Ishikawa (cell line): ENCODE measurements at regions not wholly inside any gene's neighbourhood (a gene's known extent, or its start where the extent isn't known, plus 50 kb on each side); places are given as distances from the start of the nearest gene placed in this dataset.

Experiments used
- CEBPB ChIP-seq: IDR thresholded peaks from 2 replicates; pipeline ENCODE4 v1.6.1; 2012
- CREB1 ChIP-seq: IDR thresholded peaks from 2 replicates; pipeline ENCODE4 v1.6.1; 2012; ENCODE audit warnings: low read depth
- EGR1 ChIP-seq: IDR thresholded peaks from 2 replicates; pipeline ENCODE4 v1.6.1; 2012
- EP300 ChIP-seq: IDR thresholded peaks from 2 replicates; pipeline ENCODE4 v1.6.1; 2012; ENCODE audit warnings: borderline replicate concordance
- FOXM1 ChIP-seq: IDR thresholded peaks from 2 replicates; pipeline ENCODE4 v1.6.1; 2012; ENCODE audit warnings: low read depth, borderline replicate concordance
- RAD21 ChIP-seq: IDR thresholded peaks from 2 replicates; pipeline ENCODE4 v1.6.1; 2012; ENCODE audit warnings: low read depth
- TAF1 ChIP-seq: IDR thresholded peaks from 2 replicates; pipeline ENCODE4 v1.6.1; 2012; ENCODE audit warnings: low read depth, mild to moderate bottlenecking
- TCF12 ChIP-seq: IDR thresholded peaks from 2 replicates; pipeline ENCODE4 v1.6.1; 2012; ENCODE audit warnings: low read depth
- TEAD4 ChIP-seq: IDR thresholded peaks from 2 replicates; pipeline ENCODE4 v1.6.1; 2012
- YY1 ChIP-seq: IDR thresholded peaks from 2 replicates; pipeline ENCODE4 v1.6.1; 2012; ENCODE audit warnings: low read depth
- TF ChIP-seq, protein P1 (sequence below): IDR thresholded peaks from 2 replicates; pipeline ENCODE4 v1.6.1; 2012; ENCODE audit warnings: low read depth, mild to moderate bottlenecking
- TF ChIP-seq, protein P2 (sequence below): IDR thresholded peaks from 2 replicates; pipeline ENCODE4 v1.6.1; 2012
- TF ChIP-seq, protein P3 (sequence below): IDR thresholded peaks from 2 replicates; pipeline ENCODE4 v1.6.1; 2012

DNA sequence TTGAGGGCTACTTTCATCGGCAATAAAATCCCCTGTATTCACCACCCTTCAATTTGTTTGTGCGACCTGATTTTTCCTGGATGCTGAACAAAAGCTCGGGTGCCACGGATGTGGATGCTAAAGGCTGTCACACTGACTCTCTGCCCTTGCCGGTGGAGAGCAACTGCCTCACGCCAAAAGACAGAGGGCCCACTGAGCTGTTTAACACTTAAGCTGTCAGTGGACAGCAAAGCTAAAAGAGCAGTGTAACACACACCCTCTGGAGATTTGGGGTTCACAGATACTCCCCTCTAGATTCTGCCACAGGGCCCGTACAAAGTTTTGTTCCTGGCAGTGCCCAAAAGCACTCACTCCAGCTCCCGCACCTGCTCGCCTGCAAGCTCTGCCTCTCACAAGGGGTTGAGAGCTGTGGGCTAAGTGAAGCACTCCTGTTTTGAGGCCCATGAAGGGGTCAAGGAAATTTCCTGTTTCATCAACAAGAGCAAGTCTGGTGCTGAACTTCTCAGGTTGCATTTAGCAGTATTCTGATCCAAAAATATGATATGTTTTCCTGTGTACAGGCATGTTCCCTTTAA lies 1571.9 kb downstream of the ADGRL3 start:
- TF ChIP-seq YY1 (no peak), TEAD4 (no peak), CEBPB (no peak), RAD21 (no peak), TCF12 (no peak), EGR1 (no peak), FOXM1 (no peak), TAF1 (no peak), EP300 (no peak), CREB1 (no peak)
- TF ChIP-seq, protein P1, sequence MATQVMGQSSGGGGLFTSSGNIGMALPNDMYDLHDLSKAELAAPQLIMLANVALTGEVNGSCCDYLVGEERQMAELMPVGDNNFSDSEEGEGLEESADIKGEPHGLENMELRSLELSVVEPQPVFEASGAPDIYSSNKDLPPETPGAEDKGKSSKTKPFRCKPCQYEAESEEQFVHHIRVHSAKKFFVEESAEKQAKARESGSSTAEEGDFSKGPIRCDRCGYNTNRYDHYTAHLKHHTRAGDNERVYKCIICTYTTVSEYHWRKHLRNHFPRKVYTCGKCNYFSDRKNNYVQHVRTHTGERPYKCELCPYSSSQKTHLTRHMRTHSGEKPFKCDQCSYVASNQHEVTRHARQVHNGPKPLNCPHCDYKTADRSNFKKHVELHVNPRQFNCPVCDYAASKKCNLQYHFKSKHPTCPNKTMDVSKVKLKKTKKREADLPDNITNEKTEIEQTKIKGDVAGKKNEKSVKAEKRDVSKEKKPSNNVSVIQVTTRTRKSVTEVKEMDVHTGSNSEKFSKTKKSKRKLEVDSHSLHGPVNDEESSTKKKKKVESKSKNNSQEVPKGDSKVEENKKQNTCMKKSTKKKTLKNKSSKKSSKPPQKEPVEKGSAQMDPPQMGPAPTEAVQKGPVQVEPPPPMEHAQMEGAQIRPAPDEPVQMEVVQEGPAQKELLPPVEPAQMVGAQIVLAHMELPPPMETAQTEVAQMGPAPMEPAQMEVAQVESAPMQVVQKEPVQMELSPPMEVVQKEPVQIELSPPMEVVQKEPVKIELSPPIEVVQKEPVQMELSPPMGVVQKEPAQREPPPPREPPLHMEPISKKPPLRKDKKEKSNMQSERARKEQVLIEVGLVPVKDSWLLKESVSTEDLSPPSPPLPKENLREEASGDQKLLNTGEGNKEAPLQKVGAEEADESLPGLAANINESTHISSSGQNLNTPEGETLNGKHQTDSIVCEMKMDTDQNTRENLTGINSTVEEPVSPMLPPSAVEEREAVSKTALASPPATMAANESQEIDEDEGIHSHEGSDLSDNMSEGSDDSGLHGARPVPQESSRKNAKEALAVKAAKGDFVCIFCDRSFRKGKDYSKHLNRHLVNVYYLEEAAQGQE: no peak
- TF ChIP-seq, protein P2, sequence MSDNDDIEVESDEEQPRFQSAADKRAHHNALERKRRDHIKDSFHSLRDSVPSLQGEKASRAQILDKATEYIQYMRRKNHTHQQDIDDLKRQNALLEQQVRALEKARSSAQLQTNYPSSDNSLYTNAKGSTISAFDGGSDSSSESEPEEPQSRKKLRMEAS: no peak
- TF ChIP-seq, protein P3, sequence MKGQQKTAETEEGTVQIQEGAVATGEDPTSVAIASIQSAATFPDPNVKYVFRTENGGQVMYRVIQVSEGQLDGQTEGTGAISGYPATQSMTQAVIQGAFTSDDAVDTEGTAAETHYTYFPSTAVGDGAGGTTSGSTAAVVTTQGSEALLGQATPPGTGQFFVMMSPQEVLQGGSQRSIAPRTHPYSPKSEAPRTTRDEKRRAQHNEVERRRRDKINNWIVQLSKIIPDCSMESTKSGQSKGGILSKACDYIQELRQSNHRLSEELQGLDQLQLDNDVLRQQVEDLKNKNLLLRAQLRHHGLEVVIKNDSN: no peak
